NCI-H345 treated with DMSO at 0.1 percent for 48 hours (cell line): ENCODE measurements at regions not wholly inside any gene's neighbourhood (a gene's known extent, or its start where the extent isn't known, plus 50 kb on each side); places are given as distances from the start of the nearest gene placed in this dataset.
"Not testable (repeated sequence)": the region's sequence is repeated elsewhere in the genome, so short reads cannot be mapped to it uniquely, and the experiment has no call there.

Source experiments
- DNase-seq: peaks from one replicate; lab custom pipeline; 2025; ENCODE audit not compliant: unreplicated experiment; lab: John Stamatoyannopoulos, UW

DNA sequence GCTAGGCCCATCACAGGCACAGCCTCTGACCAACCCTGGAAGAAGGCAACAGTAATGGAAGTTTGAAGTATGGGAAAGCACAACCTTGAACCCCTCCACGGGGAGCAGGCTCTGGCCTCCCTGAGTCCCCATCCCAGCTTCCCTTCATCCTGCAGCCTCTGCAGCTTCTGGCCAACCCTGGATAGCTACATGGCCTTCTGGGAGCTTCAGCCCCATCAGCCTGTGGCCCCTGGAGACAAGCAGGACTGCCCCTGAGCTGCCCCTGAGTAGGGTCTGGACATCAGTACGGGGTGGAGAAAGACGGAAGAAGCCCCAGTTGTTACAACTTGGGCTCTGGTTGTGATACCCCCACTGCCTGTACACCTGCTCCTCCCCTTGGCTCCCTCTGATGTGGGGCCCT is 113.8 kb upstream of the CD82 start:
- no peak for DNase-seq

DNA sequence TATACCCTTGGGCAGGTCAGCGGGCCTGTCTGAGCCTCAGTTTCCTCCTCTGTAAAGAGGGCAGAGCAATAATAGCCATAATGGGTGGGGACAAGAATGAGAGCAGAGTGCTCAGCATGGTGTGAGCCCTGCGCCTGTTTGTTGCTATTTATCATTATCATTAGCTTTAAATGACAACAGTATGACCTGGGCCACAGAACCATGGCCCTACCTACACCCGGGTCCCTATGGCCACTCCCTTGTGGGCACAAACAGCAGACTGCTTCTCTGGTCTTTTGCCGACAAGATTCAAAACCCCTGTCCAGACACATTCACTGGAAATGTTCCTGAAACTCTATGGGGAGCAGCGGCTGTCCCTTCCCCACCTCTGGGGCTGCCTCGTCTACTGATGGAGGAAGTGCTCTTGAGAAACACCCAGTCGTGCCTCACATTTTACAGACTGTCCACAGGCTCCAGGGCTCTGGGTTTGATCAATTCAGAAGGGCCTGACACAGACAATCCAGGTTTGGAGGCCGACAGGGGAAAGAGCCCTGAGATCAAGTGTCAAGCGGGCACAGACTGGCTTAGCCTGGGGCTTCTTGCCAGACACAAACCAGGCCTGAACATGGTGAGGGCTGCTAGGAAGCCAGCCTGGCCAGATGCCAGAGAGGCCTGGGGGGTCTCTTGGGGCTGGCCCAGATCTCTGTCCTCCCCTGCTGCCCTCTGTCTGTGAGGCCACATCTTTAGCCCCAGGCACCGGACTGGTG is 112.5 kb upstream of the CD82 start:
- DNase-seq = no peak

DNA sequence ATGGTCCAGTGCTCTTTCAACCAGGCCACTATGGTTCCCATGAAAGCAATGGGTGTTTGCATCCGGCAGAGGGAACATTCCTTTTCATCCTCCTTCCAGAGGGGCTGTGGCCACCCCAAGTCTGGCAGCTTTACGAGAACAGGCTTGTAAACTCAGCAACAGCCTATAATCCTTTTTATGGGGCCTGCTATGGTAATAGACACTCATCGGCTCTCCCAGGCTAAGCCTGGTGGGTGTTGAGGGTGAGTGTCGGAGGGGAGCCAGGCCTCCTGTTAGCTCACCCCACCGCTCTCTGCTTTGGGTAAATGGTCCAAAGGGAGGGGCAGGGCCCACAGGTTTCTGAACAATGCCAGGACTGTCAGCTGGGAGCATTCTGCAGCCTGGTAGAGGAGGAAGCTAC is 111.6 kb upstream of the CD82 start:
- no peak for DNase-seq

DNA sequence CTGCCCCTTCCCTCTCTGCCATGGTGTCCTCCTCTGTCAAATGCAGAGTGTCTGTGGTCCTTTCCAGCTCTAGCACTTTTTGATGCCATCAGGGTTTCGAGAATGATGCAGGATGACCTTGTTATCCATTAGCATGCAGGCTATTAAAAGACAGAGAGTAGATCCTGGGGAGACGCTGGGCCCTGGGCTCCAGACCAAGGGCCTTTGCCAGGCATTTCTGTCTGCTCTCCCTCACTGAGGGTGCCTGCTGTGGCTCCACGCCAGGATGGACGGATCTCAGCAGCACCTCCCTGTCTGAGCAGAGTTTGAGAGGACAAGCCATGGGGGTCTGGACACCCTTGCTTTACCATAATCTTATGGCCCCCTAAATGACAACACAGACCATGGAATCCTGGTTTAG is 110.8 kb upstream of the CD82 start:
- no peak for DNase-seq

DNA sequence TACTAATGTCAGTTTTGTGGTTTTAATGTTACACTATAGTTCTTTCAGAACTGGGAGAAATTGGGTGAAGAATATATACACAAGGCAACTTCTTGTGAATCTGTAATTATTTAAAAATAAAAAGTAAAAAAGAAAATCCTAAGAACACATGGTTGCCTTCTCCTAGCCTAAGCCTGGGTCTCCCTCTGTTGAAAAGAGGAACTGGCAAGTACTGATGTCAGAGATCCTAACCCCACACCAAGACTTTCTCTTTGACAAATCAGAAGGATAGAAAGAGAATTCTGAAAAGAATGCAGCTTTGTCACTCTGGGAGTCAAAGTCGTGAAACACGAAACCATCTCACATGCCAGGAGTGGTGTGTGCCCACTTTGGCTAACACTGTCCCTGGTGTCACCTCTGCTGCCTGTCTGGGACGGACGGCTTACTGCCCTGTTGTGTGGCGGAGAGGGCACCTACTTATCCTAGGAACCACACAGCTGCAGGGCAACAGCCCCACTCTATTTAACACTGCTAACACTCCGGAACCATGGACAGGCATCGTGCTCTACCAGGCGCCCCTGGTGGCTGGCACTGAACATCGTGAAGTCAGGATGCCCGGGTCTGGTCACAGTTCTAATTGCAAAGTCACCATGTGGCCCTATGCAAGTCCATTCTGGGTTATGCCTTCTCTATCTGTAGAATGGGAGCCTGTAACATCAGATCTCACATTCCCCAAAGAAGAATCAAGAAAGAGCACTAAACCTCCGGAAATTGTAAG is 108.7 kb upstream of the CD82 start:
- no peak for DNase-seq

DNA sequence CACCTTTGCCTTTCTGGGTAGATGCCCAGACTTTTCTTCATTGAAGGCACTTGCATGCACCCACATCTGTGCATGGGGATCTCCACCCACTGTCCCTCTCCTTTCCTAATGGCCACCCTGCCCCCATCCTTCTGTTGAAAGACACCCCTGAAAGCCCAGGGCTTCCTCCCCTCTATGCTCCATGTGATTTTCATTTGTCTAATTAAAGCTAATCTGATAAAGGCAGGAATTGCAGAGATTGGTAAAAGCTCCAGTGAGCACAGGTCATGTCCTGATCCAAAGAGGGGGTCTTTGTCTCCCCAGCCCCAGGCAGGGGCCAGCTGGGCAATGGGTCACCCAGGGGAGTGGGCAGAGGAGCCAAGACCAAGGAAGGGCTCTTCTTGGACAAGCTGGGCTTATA is 107.6 kb upstream of the CD82 start:
- no peak for DNase-seq

DNA sequence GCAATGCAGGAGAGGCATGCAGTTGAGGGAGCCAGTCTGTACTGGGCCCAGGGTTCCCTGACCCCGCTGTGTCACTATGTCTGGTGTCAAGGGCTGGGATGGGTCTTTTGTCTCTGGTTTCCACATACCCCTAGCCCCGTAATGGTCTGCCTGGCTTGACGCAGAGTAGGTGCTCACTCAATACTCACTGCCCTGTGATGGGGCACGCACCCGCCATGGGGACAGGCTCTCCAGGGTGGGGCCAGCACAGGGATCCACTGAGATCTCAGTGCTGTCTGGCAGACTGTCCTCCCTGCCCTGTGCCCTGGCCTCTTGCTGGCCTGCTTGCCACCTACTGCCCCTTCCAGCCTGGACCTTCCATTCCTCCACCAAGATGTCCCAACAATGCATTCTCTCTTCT is 101.7 kb upstream of the CD82 start:
- no peak for DNase-seq

DNA sequence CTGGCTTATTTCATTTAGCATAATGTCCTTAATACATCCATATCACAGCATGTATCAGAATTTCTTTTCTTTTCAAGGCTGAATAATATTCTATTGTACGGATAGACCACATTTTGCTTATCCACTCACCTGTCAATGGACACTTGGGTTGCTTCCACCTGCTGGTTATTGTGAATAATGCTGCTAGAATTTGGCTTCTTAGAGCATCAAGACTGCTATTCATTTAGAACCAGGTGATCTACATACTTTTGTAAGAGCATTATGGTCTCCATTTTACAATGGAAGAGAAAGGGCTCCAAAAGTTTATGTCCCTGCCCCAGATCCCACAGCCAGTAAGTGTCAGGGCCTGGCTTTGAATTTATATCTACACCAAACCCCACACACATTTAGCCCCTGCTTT is 100.7 kb upstream of the CD82 start:
- no peak for DNase-seq

DNA sequence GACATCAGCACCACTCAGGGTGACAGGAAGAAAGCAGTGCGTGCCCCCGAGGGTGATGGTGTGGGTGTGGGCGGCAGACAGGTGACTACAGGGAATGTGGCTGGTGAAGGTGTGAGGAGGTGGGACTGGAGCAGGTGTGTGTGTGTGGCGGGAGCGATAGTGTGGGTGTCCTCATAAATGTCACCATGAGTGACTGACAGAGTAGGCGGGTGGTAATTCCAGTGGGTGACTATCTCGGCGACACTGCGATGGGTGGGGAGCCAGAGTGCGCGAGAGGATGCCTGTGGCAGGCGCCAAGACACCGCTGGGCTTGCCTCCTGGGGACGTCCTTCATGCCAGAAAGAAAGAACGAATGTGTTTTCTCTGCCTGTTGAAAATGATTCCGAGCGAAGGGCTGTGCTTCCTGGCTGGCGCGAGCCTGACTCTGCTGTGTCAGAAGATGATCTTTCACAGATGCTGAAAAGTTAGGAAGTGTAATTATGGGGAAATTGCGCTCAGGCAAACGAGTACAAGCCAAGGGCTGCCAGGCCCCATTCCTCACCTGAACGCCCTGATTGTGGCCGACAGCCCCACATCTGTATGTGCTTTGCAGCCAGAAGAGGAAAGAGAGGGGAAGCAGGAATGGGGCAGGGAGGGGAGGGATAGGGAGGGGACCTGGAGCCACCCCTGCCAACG is 98.8 kb upstream of the CD82 start:
- DNase-seq = no peak

DNA sequence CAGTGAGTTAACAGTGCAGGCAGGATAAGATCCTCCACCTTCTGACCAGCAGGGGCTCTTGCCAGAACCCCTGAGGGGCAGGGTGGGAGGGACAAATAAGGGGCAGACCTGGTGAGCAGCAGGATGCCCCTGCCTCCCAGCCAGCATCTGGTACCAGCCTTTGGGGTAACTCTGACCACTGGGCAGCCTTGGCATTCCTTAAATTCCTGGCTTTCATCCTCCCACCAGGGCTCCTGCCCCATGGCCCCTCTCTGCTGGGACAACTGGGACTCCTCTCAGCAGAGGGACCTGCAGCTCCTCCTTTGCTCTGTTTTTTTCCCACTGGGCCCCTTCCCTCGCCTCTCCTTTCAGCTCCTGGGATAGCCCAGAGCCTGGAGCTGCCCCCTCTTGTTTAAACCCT is 98.0 kb upstream of the CD82 start:
- DNase-seq = no peak

DNA sequence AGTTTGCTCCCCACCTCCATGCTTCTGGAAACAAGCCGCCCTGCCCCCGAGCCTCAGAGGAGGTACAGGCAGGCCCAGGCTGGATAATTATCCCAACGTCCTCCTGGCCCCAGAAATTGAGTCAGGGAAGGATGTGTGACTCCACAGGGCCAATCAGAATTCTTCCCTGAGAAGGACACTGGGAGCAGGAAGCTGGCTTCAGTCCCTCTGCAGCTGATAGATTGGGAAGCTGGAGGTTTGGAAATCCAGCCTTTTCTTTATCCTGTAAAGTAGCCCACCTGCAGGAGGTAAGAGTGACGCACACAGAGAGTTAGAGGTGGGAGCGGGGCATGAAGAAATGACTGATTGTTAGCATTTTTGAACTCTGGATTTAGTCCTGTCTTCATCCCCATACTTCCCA is 97.5 kb upstream of the CD82 start:
- no peak for DNase-seq

DNA sequence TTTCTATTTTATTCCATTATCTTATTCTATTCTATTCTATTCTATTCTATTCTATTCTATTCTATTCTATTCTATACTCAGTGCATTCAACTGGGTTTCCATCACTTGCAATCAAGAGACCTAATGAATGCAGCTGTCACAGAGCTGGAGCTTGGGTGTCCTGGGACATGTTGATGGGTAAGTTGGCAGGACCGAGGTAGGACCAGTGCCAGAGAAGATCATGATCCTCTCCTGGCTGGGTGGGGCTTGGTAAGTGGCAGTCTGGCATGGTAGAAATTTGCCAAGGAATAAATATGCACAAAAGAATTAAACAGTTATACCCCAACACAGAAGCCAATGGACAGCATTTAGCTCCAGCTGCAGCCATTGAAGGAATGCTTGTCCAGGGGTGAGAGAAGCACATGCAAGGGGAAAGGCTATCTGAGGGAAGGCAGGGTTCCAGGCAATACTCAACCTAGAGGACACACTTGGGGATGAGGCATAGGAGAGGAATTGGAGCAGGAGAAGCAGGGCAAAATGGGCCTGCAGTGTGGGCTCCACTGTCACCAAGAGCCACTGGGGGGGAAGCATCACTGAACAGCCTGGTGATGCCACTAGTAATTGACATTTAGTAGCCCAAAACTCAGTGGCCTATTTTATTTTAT is 97.0 kb upstream of the CD82 start:
- no peak for DNase-seq

DNA sequence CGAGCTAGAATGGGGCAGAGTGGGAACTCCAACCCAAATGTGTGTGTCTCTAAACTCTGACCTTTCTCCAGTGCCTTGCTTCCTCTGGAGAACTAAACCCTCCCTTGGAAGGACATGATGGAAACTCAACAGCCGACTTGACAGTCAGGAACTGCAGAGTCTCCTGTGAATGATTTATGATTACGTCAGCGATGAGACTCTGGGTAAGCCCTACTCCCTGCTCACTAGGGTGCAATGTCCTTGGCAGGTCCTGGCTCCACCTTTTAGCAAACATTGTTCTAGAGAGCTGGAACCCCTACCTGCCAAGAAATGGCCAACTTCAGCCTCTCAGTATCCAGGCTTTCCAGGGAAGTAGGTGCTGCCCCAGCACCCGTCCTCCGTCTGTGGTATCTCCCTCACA is 96.1 kb upstream of the CD82 start:
- DNase-seq = no peak

DNA sequence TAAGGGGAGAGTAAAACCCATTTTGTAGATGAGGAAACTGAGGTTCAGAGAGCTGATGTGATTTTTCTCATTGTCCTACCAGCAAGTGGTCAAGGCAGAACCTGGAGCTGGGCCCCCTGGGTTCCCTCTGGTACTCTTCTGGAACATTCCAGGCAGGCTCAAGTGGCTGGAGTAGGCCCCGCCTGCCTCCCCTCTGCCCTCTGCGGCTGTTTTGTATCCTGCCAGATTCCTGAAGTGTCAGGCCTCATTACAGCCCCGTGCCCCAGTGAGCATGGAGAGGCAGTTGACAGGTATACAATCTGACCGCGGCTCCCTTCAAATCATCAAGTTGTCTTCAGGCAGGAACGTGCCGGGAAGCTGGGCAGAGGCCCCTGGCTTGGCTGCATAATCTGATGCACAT is 94.6 kb upstream of the CD82 start:
- DNase-seq = no peak

DNA sequence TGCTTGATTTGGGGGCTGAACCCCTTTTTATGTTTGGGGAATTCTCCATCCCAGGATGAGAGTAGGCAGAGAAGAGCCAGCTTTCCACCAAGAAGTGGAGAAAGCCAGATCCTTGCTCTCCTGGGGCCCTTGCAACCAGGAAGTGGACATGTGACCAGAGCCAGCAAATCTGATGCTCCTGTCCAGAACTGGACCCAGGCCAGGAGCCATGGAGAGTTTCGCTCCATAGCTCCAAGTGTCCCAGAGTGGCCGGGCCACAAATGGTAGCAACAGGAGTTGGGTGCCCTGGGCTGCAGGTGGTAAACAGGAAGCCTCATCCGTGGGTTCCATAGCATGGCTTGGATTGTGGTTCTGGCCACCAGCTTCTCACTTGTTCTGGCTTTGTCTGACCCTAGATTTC is 93.9 kb upstream of the CD82 start:
- DNase-seq = no peak

DNA sequence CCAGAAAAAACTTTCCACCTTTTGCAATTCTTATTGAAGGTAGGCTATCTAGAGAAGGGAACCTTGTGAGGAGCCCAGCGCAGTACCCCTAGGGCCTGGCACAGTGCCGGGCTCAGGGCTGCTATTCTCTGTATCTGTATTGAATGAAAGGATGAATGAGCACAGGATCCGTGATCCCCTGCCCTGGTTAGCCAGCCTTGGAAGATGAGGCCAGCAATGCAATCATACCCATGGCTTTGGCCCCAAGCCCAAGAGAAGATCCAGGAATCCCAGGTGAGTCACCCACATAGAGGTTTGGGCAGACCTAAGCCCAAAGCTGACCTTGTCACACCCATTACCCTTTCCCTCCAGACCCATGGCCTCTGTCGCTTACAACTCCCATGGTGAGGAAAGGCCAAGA is 92.5 kb upstream of the CD82 start:
- no peak for DNase-seq

DNA sequence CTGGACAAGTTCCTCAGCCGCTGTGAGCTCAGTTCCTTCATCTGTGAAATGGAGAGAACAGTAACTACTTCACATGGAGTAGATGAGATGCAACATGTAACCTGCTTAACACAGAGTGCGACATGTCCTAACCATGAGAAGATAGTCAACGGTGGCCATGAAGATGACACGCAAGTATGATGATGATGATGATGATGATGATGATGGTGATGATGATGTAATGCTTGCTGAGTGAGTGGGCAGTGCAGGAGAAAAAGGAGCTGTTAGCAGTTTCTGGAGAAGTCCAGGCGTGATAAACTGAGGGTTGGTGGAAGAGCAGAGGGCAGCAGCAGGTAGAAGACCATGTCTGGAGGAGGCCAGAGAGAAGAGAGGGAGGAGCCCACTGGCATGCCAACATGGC is 90.8 kb upstream of the CD82 start:
- no peak for DNase-seq

DNA sequence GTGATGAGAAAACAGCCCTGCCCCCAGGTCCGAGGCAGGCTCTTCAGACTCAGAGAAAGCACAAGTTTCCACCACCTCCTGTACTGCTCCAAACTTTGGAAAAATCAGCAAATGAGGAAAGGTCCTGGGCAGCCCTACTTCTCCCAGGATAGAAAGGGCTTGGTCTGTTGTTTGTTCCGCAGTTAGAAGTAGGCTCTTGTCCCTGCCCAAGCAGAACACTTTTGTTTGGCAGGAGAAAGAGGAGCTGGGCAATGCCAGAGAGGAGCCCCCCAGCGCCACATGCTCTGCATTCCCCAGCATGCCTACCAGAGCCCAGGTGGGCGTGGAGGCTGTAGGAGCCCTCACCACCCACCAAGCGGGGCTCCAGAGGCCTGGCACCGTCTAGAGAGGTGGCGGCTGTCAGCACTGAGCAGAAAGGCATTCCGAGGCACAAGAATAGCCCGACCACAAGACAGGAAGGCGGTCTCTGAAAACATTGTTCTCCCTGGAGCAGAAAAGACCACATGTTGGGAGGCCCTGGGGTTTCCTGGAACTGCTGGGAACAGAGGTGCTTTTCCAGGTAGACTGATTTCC is 90.3 kb upstream of the CD82 start:
- DNase-seq = no peak

DNA sequence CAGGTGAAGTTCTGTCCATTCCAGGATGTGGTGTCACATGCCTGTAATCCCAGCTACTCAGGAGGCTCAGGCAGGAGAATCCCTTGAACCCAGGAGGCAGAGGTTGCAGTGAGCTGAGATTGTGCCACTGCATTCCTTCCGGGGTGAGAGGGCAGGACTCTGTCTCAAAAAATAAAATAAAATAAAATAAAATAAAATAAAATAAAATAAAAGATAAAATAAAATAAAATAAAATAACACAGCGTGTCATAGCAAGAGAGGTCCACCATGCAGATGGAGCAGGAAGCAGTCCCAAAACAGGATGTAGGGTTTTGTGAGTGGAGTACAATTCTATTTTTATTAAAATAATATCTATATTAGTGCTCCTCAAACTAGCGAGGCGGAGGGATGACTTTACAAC is 83.1 kb upstream of the CD82 start:
- DNase-seq = not testable (repeated sequence)

DNA sequence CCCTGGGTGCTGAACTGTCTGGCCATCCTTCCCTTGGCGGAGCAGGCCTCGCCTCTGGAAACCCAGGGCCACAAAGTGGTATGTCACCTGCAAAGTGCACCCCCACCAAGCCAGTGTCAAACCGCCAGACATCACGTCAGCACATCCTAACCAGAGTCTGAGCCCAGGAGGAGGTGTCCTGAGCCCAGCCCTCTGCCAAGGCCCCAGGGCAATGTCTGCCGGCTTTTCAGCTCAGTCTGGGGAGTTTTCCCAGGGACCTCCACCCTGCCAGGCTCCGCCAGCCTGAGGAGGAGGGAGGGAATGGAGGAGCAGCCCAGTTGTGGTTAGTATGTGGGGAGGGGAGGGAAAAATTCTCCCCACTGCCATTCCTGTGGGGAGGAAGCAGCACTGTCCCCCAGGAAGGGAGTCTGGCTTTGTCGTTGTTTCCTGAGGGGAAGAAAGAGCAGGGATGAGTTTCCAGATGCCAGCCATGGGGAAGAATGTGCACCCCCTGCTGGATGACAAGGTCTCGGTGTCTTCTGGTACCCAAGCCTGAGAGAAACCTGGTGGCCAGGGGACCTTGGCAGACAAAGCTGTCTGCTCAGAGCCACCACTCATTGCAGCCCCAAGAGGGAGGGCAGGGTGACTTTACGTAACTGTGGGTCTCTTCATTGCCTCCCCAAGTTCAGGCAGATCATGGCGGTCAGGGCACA is 81.4 kb upstream of the CD82 start:
- no peak for DNase-seq
